K562 (cell line): ENCODE measurements at regions not wholly inside any gene's neighbourhood (a gene's known extent, or its start where the extent isn't known, plus 50 kb on each side); places are given as distances from the start of the nearest gene placed in this dataset.

ENCODE experiments used
- ATAC-seq: fragments of 200-7000 bp; cut with Tn5 transposase; 3 replicates; pipeline ENCODE4 v1.9.1; 2020; ENCODE audit warnings: moderate library complexity
- BruUV-seq: library from RNA; stranded (reverse); fragments of 400-500 nt; replicated peaks from 2 replicates; lab custom pipeline; 2021; lab: Mats Ljungman, UMichigan
- CTCF ChIA-PET: fragments of 300-600 bp; formaldehyde crosslinking; extraction: SDS; loops from one replicate; lab custom pipeline; 2021; ENCODE audit warnings: low intra/inter-chr PET ratio; lab: Yijun Ruan, JAX
- POLR2A ChIA-PET: fragments of 300-600, 350-650 bp; sonication (Branson Sonifier 250); formaldehyde crosslinking; extraction: SDS; loops from one replicate; lab custom pipeline; 2021; ENCODE audit warnings: antibody characterized with exemption, inconsistent platforms; lab: Yijun Ruan, JAX
- DNase-seq, 4 experiments: peaks; one replicate each; pipeline versions ENCODE4 v3.0.0 to v3.0.0-alpha.2; 2011 to 2018; ENCODE audit warnings: low spot score in 3 of 4, mixed read lengths in 3 of 4; ENCODE audit errors: extremely low read depth in 1 of 4
- FAIRE-seq: peaks from 2 replicates; lab custom pipeline; 2011; peaks lifted over from hg19 to GRCh38; lab: Jason Lieb, UNC
- H2AFZ ChIP-seq: 2 replicates; pipeline ENCODE4 v1.6.0; 2011; ENCODE audit warnings: low read depth, low read length, control low read depth, inconsistent platforms
- H3K27ac ChIP-seq: fragments of 200-600 bp; 3 replicates; pipeline ENCODE4 v1.8.0; 2011; ENCODE audit warnings: low read depth, mild to moderate bottlenecking, control low read depth, inconsistent platforms, low read length, moderate library complexity, mixed read lengths; ENCODE audit errors: extremely low read depth
- H3K27me3 ChIP-seq, 2 experiments: fragments of 300-600 bp in 1 of 2; 2 replicates in 1 of 2; 3 replicates in 1 of 2; pipeline versions ENCODE4 v1.6.0 to v1.8.0; 2011; ENCODE audit warnings: inconsistent platforms in 2 of 2, low read length in 2 of 2, mild to moderate bottlenecking in 1 of 2, mixed read lengths in 1 of 2, moderate library complexity in 1 of 2; ENCODE audit not compliant: control insufficient read depth in 2 of 2, insufficient read depth in 2 of 2
- H3K36me3 ChIP-seq: fragments of 300-600 bp; 3 replicates; pipeline ENCODE4 v1.8.0; 2011; ENCODE audit warnings: mild to moderate bottlenecking, low read length, inconsistent platforms; ENCODE audit not compliant: control insufficient read depth, insufficient read depth
- H3K4me1 ChIP-seq, 2 experiments: fragments of 200-600 bp in 1 of 2; replicated peaks in 1 of 2; 2 replicates in 1 of 2; 3 replicates in 1 of 2; pipeline versions ENCODE4 v1.5.1 to v1.8.0; 2011; ENCODE audit warnings: inconsistent platforms in 2 of 2, low read length in 2 of 2, mild to moderate bottlenecking in 1 of 2, mixed read lengths in 1 of 2, moderate library complexity in 1 of 2; ENCODE audit not compliant: control insufficient read depth in 2 of 2, insufficient read depth in 2 of 2
- H3K4me2 ChIP-seq: 2 replicates; pipeline ENCODE4 v1.6.1; 2011; ENCODE audit warnings: low read length, control low read depth, inconsistent platforms, mixed read lengths; ENCODE audit not compliant: insufficient read depth
- H3K4me3 ChIP-seq: fragments of 200-600 bp; sonication (generic), shearing (Covaris generic); 2 replicates; pipeline ENCODE4 v1.5.1; 2016; ENCODE audit warnings: control low read depth, inconsistent platforms
- H3K79me2 ChIP-seq: fragments of 200-600 bp; 3 replicates; pipeline ENCODE4 v1.8.0; 2011; ENCODE audit warnings: low read length, inconsistent platforms; ENCODE audit not compliant: control insufficient read depth, insufficient read depth
- H3K9ac ChIP-seq, 2 experiments: 2 replicates each; pipeline versions ENCODE4 v1.6.0 to v1.6.1; 2011; ENCODE audit warnings: low read depth in 2 of 2, low read length in 2 of 2, control low read depth in 1 of 2, inconsistent platforms in 1 of 2, mild to moderate bottlenecking in 1 of 2, mixed read lengths in 1 of 2; ENCODE audit not compliant: insufficient read depth in 1 of 2
- H3K9me1 ChIP-seq: one replicate; pipeline ENCODE4 v1.6.0; 2011; ENCODE audit warnings: inconsistent platforms, mild to moderate bottlenecking, low read length, moderate library complexity; ENCODE audit not compliant: control insufficient read depth, insufficient read depth
- H3K9me3 ChIP-seq: replicated peaks from 2 replicates; pipeline ENCODE4 v1.5.1; 2011; ENCODE audit warnings: low read depth, low read length, inconsistent platforms; ENCODE audit not compliant: control insufficient read depth, insufficient read depth
- H4K20me1 ChIP-seq: replicated peaks from 2 replicates; pipeline ENCODE4 v1.6.1; 2011; ENCODE audit warnings: low read length, inconsistent platforms, mixed read lengths; ENCODE audit not compliant: control insufficient read depth, insufficient read depth
- ESRRA ChIP-seq: fragments of 450-650 bp; IDR thresholded peaks from 2 replicates; pipeline ENCODE4 v1.6.1; 2014; ENCODE audit warnings: low read depth, mild to moderate bottlenecking, moderate library complexity, borderline replicate concordance
- HDAC8 ChIP-seq: fragments of 450-650 bp; IDR thresholded peaks from 2 replicates; pipeline ENCODE4 v1.6.1; 2016; ENCODE audit warnings: mild to moderate bottlenecking, missing genetic modification characterization, moderate library complexity, missing compliant biosample characterization
- SMAD1 ChIP-seq: fragments of 150-350 bp; IDR thresholded peaks from 2 replicates; pipeline ENCODE4 v1.6.1; 2014; ENCODE audit warnings: low read length, low read depth; ENCODE audit not compliant: partially characterized antibody
- TGIF2 ChIP-seq: sonication (generic); formaldehyde crosslinking; IDR thresholded peaks from 2 replicates; pipeline ENCODE4 v1.8.1; 2022; ENCODE audit warnings: mild to moderate bottlenecking, missing genetic modification reagents, moderate library complexity
- ZNF75A ChIP-seq: fragments of 450-650 bp; formaldehyde crosslinking; IDR thresholded peaks from 2 replicates; pipeline ENCODE4 v1.4.0; 2020; ENCODE audit warnings: mild to moderate bottlenecking
- whole genome bisulfite sequencing: fragments of 100-300 bp; shearing (Covaris generic); methylation state at CpG from one replicate; pipeline ENCODE4 v1.1.6; 2016; ENCODE audit warnings: low coverage, mixed read lengths; ENCODE audit not compliant: insufficient coverage; ENCODE audit errors: missing lambda C conversion rate; 5-methylcytosine and 5-hydroxymethylcytosine counted together
- in situ Hi-C: fragments of 300-500 bp; cut with MboI; formaldehyde crosslinking; loops from 4 replicates; pipeline ENCODE4 v1.15.0; 2018; ENCODE audit warnings: inconsistent platforms, mixed read lengths
- intact Hi-C: fragments of 100-400 bp; cut with micrococcal nuclease; formaldehyde crosslinking; loops from 2 replicates; pipeline ENCODE4 v1.14.2; 2022
- TF ChIP-seq, protein P1 (sequence below): IDR thresholded peaks from 3 replicates; pipeline ENCODE4 v1.6.1; 2011; ENCODE audit warnings: borderline replicate concordance, mild to moderate bottlenecking; ENCODE audit not compliant: insufficient read length, insufficient read depth

DNA sequence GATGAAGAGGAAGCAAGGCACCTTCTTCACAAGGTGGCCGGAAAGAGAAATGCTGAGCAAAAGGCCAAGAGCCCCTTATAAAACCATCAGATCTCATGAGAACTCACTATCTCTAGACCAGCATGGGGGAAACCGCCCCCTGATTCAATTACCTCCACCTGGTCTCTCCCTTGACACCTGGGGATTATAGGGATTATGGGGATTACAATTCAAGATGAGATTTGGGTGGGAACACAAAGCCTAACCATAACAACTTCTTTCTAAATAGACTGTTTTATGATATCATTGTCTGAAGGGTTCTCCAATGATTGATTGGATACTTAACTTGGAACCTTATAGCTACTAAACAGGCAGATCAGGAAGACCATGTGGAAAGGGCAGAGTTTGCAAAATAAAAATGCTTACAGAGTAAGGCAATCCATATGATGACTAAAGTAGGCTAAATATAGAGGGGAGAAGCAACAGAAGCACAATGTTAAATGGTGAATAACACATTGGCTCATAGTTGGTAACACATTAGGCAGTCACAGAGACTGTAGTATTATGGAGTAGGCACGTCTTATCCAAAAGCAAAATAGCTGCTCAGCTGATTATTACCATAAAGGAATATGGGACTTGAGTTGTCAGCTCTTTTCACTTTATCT lies 179.0 kb downstream of the BARD1 start:
- Histone ChIP-seq H2AFZ (no peak overlapping the region), H3K27ac (no peak overlapping the region), H3K4me1 (no peaks in the 10 kb centered on the region), H3K4me3 (no peak overlapping the region), H3K9ac (no peak overlapping the region), H3K27me3 (no peaks in the 10 kb centered on the region), H3K9me1 (no peaks in the 10 kb centered on the region), H3K9me3 (no peaks in the 10 kb centered on the region), H4K20me1 (no peaks in the 10 kb centered on the region), H3K4me2 (no peak overlapping the region), H3K36me3 (no peaks in the 10 kb centered on the region), H3K79me2 (no peaks in the 10 kb centered on the region)
- no peak for ATAC-seq
- in situ Hi-C loops (no loop called here), intact Hi-C loops (no loop called here)
- WGBS, result 6% methylated on average over 3 of the region's 3 CpGs
- POLR2A ChIA-PET, result no interaction called here
- no peak for FAIRE-seq
- CTCF ChIA-PET, result no interaction called here
- no peak for DNase-seq
- TF ChIP-seq ZNF75A (CRISPR knock-in tag), result no peak
- no peak for TF ChIP-seq ESRRA
- no peak for TF ChIP-seq SMAD1
- TF ChIP-seq, protein P1, sequence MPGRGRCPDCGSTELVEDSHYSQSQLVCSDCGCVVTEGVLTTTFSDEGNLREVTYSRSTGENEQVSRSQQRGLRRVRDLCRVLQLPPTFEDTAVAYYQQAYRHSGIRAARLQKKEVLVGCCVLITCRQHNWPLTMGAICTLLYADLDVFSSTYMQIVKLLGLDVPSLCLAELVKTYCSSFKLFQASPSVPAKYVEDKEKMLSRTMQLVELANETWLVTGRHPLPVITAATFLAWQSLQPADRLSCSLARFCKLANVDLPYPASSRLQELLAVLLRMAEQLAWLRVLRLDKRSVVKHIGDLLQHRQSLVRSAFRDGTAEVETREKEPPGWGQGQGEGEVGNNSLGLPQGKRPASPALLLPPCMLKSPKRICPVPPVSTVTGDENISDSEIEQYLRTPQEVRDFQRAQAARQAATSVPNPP, result no peak
- TF ChIP-seq TGIF2 (CRISPR knock-in tag), result no peak
- TF ChIP-seq HDAC8 (tag), result no peak
- no TSS peak for BruUV-seq
